Umbilical cord (tissue), 1 donor: ENCODE measurements at regions not wholly inside any gene's neighbourhood (a gene's known extent, or its start where the extent isn't known, plus 50 kb on each side); places are given as distances from the start of the nearest gene placed in this dataset.

Source experiments
- DNase-seq: peaks from one replicate; pipeline ENCODE4 v3.0.0-alpha.2; 2015; ENCODE audit warnings: low spot score

DNA sequence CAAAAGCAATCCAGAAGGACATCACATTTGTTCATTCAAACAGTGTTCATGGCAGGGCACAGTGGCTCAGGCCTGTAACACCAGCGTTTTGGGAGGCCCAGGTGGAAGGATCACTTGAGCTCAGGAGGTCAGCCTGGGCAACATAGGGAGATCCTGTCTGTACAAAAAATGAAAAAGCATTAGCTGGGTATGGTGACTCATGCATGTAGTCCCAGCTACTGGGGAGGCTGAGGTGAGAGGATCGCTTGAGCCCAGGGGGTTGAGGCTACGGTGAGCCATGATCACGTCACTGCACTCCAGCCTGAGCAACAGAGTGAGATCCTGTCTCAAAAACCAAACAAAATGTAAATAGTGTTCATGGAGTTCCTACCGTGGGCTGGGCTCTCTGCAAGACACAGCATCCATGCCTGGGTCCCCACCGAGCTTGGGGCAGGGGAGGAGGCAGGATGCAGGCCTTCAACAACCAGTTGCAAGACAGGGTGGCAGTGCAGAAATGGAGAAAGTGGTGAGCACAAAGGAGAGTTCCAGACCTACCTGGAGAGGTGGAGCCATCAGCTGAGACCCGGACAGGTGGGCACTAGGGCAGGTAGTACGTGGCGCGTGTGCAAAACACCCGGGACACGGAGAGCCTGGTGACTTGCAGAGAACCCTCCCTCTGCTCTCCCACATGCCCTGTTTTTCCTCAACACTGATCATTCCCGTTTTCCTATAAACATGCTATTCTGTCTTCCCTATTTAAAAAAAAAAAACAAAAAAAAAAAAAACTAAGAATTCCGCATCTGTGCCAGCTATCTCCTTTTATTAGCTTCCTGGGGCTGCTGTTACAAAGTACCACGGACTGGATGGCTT, 138.9 kb downstream of the TOMM20 start:
- DNase-seq, result no peak

DNA sequence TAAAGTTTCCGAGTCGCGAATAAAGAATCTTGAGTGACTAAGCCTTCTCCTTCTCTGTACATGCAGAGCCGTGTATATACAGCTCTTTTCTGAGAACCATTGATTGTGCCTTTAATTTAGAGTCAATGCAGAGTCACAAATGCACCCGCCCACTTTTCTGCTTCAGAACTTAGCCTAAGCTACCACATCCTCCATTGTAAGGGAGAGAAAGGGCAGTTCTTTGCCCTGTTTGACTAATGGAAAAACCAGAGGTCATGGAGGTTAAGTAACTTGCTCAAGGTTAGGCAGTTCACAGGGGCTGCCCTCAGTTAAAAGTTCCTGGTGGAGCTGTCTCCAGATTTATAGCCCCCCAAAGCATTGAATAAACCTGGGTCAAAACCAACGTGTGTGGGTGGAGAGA, 139.6 kb downstream of the TOMM20 start:
- DNase-seq, result no peak

DNA sequence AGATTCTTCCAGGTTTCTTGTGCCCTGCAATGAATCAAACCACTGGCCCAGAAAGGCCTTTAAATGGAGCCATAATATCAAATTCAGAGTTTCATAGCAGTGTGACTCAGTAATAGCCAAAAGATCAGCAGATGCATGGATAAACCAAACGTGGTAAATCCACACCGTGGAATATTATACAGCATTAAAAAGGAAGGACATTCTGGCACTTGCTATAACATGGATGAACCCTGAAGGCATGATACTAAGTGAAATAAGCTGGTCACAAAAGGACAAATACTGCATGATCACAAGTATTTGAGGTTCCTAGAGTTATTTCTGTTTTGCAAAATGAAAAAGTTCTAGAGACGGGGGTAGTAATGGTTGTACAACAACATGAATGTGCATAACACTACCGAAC, 140.1 kb downstream of the TOMM20 start:
- DNase-seq, result no peak

DNA sequence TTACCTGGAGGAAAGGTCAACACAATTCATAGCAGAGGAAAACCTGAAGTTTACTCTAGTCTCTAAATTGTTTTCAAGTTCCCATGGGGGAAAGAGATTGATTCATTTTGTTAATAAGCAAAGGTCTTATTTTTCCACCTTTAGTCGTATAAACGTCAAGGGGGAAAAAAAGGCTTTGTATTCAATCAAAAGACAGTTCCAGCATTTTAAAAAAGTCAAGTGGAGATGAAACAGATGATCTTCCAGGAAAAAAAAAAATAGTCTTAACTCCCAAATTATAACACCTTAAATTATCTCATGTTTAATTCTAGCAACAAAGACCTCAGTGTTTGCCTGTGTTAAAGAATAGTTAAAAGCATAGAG, 140.5 kb downstream of the TOMM20 start:
- no peak for DNase-seq

DNA sequence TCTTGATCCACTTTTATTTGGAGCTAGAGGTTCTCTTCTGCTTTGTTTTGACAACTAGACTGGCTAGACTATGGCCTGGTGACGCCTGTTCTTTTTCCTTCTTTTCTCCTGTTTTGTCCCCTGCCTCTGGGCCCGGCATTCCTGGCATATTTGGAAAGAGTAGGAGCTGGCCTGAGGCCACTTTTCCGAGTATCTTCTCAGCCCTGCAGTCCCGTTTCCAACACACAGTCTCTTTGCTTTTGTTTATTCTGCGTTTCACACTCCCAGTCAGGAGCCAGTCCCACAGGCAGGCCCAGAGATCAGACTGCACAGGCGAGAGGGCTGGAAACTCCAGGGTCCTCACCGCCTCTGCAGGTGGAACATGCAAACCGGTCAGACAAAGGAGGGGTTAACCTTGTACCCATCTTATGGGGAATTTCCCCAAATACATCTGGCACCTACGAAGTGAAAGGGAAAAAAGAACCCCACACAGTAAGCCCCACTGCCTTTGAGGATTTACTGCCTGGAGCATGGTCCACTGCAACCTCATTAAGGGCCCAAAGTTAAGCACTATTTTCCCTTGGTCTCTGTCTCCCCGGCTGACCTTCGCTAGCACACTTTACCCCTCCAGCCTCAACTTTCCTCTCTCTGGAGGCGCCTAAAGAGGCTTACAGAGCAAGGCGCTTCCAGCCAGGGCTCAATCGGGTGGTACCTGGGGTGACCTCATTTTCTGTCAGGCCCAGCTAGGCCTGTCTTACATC, 141.1 kb downstream of the TOMM20 start:
- peak; percentile 87 for DNase-seq

DNA sequence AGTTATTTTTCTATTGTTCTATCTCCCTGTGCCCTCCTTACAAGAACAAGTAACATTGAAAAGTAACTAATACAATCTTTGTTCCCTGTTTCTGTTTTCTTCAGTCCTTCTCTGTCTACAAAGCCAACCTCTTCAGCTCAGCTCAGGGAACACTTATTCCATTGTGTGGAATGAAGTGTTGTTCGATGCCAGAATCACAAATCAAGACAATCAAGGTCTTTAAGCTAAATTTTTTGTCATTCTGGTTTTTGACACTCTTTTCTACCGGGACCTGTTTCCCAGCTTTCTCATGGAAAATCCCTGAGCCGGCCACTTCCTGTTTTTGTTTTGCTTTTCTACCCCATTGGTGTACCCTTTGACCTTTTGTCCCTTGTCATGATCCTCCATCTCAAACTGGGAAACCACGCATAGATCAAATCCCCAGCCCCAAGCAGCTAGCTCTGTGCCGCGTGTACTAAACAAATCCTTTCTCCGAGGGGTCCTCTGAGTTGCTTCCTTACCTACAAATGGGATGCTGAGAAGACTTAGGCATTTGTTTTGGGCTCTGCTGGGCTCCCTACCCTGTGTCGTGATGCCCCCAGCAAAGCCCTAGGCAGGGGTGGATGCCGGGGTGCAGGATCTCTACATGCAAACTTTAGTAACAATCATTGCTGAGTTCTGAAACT, 141.8 kb downstream of the TOMM20 start:
- DNase-seq, result no peak

DNA sequence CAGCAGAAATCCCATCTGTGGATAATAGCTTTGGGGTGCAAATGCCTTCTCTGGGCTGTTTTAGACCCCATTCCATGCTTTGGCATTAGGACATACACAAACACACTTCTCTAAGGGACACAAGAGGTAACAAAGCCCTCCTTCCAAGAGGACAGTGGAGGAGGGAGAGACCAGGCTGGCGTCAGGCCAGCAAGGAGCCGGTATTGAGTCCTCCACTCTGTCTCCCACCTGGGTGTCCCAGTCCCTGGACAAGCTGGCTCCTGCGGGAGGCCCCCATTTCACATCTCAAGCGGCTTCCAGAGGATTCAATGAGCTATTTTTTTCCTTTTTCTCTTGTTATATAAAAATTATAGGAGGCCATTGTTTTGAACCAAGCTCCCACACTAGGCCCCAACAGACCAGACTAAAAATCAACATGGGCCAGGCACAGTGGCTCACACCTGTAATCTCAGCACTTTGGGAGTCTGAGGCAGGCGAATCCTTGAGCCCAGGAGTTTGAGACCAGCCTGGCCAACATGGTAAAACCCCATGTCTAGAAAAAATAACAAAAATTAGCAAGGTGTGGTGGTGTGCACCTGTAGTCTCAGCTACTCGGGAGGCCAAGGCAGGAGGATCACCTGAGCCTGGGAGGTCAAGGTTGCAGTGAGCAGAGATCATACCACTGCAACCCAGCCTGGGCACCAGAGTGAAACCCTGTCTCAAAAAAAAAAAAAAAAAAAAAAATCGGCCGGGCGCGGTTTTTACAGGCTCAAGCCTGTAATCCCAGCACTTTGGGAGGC, 142.9 kb downstream of the TOMM20 start:
- no peak for DNase-seq

DNA sequence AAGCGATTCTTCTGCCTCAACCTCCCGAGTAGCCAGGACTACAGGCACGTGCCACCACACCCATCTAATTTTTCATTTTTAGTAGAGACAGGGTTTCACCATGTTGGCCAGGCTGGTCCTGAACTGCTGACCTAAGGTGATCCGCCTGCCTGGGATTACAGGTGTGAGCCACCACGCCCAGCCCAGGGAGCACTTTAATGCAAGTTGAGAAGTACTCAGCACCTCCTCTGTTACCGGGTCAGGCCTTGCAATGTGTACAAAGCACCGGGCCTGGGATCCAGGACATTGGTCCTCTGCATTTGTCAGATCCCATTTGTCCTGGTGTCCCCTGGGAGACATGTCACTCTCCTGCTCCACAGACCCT, 143.6 kb downstream of the TOMM20 start:
- no peak for DNase-seq

DNA sequence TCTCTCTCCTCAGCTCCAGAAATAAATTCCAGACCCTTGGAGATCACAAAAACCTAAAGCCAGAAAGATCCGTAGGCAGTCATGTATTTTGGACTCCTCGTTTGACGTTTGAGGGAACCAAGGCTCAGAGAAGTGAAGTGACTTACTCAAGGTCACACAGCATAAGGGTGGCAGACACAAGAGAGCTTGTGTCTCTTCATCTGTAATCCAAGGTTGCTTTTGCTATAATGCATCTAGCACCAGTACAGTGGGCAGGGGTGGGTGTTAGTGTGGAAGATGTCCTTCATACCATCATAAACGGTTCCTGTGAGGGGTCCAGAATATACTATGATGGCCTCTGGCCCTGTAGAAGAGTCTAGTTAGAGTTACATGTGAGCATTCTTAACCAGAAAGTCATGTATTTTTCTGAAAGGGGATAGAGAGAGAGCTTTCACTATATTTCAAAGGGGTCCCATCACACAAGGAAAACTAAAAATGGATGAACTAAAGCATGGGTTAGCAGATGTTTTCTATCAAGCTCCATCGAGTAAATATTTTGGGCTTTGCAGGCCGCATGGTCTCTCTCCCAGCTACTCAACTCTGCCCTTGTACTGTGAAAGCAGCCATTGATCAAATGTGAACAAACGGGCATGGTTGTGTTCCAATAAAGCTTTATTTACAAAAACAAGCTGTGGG, 144.9 kb downstream of the TOMM20 start:
- no peak for DNase-seq

DNA sequence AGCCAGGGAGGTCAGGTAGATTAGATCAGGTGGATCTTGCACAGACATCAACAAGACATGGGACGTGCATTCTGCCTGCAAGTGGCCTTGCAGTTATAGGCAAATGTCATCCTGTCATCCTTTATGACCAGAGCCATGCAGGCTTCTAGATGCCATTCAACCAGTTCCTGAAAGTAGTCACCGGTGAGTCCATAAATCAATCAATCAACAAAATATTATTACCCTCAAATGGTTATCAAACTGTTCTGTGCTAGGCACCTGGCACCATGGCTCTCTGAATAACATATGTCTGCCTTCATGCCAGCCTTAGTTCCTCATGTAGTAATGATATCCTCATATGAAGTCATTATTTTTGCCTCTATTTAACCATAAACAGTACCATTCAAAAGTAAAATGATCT, 146.9 kb downstream of the TOMM20 start:
- no peak for DNase-seq

DNA sequence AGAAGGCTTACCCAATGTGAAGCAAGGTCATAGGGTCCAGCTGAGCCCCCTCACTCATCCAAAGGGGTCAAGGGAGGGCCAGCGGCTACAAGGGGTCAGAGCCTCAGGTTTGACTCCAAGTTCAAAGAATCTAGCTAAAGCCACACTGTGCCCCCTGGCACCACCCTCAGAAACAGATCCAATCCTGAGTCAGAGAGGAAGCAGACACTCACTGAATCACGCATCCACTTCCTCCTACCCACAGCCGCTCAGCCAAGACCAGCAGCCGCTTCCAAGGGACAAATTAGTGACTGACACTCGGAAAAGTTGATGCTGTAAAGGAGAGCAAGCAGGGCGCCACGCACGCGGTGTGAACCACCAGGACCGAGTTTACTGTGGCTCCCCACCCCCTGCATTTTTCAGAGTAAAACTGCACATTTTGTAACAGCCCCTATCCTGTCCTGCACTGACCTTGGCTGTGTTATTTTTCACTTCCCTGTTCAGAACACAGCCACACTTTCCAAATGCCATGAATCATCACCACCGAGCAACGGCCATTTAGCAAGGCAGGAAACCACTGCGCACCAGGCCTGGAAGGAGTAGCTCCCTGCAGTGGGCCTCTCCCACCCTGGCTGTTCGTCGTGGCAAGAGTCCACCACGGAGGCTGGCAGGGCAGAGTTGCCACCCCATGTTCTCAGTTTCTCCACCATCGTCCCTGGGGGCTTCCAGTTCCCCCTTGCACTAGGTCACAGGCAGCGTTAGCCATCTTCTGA, 147.8 kb downstream of the TOMM20 start:
- DNase-seq, result peak; percentile 78

DNA sequence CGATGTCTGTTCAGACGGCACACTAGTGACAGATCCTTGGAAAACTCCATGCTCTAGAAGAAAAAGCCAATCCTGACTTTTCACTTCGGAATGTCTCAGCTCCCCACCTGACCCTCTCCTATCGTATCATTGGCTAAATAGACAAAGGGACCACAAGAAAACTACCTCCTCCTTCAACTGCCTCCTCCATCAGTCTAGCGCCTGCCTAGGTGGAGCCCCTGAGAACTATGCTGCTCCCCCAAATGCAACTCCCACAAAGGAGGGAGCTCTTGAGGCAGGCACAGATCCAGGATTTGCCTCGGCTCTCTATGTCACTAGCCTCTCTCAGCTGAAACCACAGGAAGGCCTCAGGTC, 148.4 kb downstream of the TOMM20 start:
- no peak for DNase-seq

DNA sequence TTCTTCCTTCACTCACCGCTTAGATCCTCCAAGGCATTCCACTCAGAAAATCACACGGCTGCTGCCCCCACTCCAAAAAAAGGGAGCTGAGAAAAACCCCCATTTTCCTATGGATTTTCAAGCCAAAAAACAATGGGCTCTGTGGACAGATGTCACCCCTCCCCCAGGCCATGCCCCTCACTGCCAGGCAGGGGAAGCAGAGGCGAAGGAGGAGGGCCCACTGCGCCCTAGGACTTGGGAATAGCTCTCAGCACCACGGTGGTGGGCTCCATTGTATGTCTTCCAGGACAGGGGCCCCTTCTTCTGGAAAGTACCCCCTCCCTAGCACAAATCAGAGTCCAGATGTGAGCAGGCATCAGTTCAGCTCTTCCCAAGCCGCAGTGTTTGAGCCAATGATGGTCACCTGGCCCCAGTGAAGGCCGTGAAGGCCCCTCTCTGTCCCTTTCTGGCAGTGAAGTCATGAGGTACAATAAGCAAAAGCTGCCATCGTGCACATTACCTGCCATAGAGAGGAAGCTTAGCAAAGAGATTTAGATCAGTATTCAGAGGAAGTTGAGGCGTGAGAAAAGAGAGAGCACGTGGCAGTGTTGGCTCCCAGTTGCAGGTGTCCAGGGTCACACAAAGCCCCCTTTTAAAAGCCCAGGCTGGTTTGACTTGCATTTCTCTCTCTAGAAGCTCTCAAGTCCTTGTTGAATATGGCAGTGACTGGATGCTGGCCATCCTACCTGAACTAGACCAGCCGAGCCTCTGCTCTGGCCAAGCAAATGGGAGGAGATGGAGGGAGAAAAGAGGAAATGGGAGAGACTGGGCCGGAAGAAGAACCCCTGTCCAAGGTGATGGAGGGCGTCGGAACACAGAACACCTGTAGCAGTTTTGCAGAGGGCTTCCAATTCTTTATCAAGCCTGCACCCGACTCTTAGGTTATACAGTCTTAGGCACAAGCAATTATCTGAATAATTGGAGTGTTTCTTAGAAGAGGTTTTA, 149.0 kb downstream of the TOMM20 start:
- DNase-seq, result no peak

DNA sequence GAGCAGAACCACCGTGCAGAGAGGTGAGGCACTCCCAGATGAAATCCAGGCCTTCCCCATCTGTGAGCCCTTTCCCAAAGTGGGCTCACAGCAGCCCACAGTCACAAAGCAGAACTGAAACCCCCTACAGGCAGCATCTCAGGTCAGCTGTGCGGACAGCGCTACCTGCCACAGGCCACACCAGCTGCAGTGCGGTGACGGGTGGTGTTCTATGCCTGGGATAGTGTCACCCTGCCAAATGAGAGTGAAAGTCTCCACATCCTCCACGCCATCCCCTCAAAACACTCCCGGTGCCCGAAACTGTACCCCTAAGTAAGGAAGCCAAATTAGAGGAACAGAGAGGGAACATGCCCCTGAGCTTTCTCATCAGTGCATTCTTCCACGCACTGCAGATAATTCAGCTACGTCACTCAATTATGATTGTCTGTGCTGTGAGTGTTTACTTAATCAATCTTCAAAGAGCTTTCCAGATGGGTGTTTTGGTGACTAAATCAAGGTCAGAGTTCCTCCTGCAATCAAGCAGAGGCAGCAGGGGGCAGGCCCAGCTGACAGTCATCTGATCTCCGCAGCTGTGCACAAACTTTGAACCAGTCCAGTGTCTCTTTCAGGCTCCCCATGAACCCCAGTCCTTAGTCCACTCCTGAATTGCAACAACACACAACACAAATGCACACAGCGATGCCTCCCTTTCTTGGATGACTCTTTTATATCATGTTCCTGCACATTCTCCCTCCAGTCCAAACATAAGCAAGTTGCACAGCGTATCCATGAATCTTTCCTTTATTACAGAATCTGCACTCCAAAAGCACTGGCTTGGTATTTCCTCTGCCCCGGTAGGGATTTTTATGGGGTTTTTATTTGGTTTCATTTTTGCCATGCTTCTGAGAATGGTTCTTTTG, 150.0 kb downstream of the TOMM20 start:
- peak; percentile 47 for DNase-seq

DNA sequence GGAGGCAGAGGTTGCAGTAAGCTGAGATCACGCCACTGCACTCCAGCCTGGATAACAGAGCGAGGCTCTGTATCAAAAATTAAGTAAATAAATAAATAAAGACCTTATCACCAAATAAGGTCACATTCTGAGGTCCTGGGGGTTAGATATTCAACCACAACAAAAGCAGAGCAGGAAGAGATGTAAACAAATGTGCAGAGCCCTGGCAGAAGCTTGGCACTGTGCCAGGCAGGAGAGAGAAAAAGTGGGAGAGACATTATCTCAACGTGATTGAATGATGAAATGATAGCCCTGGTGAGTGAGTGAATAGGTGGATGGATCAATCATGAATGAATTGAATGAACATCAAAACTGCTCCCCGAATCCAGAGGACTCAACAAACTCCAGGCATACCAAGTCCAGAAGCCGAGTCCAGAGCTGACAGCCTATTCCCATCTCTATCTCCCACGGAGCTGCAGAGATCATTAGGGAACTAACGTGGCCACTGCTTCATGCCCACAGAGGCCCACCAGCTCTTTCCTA, 150.7 kb downstream of the TOMM20 start:
- no peak for DNase-seq

DNA sequence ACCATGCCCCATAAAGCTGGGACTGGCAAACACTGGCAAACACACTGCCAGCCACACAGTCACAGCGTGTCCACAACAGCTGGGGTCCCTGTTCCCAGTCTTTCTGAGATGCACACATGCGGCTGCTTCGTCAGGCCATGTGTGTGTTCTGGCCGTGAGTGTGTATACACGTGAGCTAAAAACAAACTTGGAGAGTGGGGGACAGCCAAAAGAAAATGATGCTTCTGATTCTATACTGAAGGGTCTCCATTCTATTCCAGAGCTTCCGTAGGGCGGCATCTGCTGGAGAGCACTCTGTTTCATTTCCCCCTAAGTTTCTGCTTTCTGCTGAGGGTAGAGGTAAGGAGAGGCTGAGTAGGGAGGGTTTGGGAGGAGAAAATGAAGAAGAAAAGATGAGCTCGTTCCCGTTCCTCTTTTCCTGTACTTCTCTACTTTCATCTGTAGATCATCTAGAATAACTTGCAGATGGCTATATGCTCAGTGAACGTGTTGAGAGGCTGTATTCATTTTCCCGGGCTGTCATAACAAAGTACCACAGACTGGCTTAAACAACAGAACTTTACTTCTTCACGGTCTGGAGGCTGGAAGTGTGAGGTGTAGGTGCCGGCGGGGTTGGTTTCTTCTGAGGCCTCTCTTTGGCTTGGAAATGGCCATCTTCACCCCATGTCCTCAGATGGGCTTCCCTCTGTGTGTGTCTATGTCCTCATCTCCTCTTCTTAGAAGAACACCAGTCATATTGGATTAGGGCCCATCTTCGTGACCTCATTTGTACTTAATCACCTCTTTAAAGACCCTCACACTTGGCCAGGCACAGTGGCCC, 151.6 kb downstream of the TOMM20 start:
- DNase-seq, result no peak
